22Rv1 (cell line): ENCODE measurements at regions not wholly inside any gene's neighbourhood (a gene's known extent, or its start where the extent isn't known, plus 50 kb on each side); places are given as distances from the start of the nearest gene placed in this dataset.

ENCODE experiments used
- H3K27ac ChIP-seq: fragments of 450-650 bp; 2 replicates; pipeline ENCODE4 v1.5.1; 2017
- ZFX ChIP-seq: fragments of 450-650 bp; IDR thresholded peaks from 2 replicates; pipeline ENCODE4 v1.6.1; 2017; ENCODE audit warnings: antibody characterized with exemption, borderline replicate concordance
- TF ChIP-seq, protein P1 (sequence below): fragments of 450-650 bp; IDR thresholded peaks from 2 replicates; pipeline ENCODE4 v1.5.1; 2017; ENCODE audit warnings: mild to moderate bottlenecking

DNA sequence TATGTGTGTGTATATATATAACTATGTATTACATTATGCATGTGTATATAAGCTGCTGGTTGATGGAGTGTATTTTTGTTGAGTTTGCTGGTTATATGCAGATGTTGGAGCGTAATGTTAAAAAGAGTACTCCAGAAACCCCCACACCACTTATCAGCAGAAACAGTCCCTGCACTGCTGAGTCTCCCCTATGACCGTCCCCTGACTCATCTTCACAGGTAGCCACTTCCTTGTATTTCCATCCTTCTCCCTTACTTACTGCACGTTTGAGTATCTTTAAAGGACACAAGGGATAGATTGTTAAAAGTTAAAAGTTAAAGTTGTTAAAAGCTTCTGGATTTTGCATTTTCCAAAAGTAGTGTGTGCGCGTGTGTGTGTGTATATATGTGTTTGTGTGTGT is 853.9 kb upstream of the EEF2KMT start:
- TF ChIP-seq, protein P1, sequence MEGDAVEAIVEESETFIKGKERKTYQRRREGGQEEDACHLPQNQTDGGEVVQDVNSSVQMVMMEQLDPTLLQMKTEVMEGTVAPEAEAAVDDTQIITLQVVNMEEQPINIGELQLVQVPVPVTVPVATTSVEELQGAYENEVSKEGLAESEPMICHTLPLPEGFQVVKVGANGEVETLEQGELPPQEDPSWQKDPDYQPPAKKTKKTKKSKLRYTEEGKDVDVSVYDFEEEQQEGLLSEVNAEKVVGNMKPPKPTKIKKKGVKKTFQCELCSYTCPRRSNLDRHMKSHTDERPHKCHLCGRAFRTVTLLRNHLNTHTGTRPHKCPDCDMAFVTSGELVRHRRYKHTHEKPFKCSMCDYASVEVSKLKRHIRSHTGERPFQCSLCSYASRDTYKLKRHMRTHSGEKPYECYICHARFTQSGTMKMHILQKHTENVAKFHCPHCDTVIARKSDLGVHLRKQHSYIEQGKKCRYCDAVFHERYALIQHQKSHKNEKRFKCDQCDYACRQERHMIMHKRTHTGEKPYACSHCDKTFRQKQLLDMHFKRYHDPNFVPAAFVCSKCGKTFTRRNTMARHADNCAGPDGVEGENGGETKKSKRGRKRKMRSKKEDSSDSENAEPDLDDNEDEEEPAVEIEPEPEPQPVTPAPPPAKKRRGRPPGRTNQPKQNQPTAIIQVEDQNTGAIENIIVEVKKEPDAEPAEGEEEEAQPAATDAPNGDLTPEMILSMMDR, result no peak
- no peak for TF ChIP-seq ZFX
- H3K27ac ChIP-seq, result no peak overlapping the region

DNA sequence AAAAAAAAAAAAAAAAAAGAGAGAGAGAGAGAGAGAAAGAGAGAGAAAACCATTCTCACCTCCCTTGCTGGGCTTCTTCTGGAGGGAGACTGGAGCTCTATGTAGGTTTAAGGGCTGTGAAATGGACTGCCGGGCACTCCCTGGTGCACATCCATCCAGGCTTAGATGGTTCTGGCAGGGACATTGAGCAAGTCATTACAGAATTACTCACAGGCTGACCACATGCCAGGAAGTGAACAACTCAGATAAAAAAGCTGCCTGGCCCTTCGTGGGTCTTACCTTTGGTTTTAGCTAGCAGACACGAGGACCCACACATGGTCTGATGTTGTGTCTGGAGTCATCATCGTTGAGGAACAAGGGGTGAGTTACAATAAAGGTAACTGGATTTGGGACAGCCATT is 847.4 kb upstream of the EEF2KMT start:
- no peak overlapping the region for H3K27ac ChIP-seq
- TF ChIP-seq, protein P1, result no peak
- TF ChIP-seq ZFX, result no peak

DNA sequence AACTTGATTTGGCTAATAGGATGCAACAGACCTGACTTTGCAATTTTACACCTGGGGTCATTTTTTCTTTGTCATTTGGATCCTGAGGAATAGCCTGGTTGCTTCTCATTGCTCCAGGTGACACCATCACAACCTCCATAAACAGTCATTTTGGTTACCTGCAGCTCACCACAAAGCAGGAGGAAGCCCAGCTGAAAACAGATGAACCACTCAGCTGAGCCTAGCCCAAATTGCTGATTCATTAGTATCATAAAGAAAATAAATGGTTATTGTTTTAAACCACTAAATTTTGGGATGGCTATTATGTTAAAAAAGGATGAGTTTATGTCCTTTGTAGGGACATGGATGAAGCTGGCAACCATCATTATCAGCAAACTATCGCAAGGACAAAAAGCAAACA is 841.0 kb upstream of the EEF2KMT start:
- no peak for TF ChIP-seq ZFX
- TF ChIP-seq, protein P1, result no peak
- no peak overlapping the region for H3K27ac ChIP-seq

DNA sequence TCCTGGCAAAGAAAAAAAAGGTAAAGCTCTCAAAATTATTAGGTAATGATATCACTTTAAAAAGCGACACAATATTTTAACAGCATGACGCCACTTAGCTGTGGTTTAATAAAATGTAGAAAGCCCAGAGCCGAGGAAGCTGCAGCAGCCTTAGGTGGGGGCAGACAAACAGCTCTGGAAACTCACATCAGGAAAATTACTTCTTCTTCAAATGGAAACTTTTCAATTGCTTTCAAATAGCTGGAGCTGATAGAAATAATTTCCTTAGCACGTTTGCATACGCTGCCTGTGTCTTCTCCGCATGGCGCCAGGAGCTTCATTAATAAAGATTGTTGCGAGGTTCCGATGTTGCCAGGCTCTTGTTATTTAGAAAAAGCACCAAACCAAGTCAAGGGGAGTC is 835.3 kb upstream of the EEF2KMT start:
- TF ChIP-seq ZFX, result no peak
- TF ChIP-seq, protein P1, result no peak
- no peak overlapping the region for H3K27ac ChIP-seq

DNA sequence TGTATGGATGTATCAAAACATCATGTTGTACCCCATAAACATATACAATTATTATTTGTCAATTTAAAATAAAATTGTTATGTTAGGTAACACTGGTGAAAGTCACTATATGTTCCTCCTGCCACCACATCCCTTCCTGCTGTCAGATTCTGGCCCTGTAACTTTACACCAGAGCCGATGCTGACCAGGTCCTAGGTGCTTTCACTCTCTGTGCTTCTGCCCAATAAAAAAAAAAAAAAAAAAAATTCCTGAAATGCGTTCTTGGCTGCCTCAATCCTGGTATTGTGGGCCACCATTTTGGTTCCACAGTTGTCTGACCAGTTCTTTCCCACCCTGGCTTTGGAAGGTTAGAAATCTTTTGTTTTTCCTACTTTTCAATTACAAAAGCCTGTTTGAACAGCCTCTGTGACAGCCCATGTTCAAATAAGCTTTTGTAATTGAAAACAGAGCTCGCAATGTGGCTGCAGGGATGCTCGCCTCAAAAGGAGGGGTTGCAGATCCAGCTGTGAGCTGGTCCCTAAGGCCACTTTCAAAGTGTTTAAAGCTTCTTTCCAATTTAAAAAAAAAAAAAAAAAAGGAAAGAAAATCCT is 831.0 kb upstream of the EEF2KMT start:
- H3K27ac ChIP-seq, result no peak overlapping the region
- TF ChIP-seq, protein P1, result no peak
- no peak for TF ChIP-seq ZFX

DNA sequence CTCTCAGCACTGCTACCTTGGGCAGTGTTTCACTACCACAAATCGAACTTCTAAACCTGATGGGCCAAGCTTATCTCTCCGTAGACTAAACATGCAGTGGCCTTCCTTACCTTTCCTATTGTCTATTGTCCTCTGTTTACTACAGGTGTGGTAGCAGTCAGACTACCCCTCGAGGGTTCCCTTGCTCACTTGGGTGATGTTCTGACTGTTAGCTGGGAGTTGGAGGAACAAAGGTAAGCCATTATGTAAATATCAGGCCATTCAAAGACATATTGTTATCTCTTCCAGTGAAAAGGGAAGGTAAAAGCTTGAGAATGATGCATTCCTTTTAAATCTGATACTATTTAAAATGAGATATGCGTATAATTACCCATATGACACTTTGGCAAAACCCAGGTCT is 828.3 kb upstream of the EEF2KMT start:
- TF ChIP-seq, protein P1, result no peak
- no peak for TF ChIP-seq ZFX
- H3K27ac ChIP-seq, result no peak overlapping the region

DNA sequence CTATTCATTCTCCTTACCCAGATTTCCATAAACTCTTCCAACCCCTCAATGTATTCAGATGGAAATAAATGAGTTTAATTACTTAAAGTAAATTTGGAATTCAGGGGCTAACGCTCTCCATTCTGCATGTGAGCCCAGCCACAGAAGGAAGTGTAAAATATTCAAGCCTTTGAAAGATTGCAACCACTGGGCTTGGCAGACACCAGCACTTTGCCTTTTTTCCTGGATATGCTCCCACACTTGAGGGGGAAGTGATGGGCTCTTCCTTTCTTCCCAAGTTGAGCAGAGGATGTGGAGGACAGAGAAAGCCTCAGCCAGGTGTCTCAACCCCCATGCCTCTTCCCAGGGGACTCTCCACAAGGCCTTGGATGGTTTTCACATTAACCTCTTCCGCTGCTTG is 825.1 kb upstream of the EEF2KMT start:
- no peak overlapping the region for H3K27ac ChIP-seq
- TF ChIP-seq, protein P1, result no peak
- TF ChIP-seq ZFX, result no peak
